ENCODE measurements at regions not wholly inside any gene's neighbourhood (a gene's known extent, or its start where the extent isn't known, plus 50 kb on each side); places are given as distances from the start of the nearest gene placed in this dataset.

DNA sequence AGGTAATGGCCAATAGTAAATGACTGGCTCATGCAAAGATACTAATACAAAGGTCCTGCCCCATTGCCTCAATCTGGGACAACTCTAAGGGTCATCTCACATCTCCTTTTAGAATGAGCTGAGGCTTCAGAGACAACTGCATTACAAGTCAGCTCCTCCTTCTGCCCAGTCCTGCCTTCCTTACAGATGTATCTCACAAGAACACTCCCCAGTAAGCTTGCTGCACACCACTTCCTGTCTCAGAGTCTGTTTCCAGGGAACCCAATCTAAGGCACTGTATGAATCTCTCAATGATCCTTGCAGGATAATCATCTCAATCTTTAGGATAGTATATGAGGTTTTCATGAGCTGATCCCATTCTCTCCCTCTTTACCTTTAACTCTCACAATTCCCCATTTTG is 57.8 kb upstream of the ZDHHC17 start (continued):
- TF ChIP-seq, protein P1, sequence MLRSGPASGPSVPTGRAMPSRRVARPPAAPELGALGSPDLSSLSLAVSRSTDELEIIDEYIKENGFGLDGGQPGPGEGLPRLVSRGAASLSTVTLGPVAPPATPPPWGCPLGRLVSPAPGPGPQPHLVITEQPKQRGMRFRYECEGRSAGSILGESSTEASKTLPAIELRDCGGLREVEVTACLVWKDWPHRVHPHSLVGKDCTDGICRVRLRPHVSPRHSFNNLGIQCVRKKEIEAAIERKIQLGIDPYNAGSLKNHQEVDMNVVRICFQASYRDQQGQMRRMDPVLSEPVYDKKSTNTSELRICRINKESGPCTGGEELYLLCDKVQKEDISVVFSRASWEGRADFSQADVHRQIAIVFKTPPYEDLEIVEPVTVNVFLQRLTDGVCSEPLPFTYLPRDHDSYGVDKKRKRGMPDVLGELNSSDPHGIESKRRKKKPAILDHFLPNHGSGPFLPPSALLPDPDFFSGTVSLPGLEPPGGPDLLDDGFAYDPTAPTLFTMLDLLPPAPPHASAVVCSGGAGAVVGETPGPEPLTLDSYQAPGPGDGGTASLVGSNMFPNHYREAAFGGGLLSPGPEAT (IDR thresholded peaks at IDR 0.05; ENCODE audit: low read depth) = no peak
- no peak for TF ChIP-seq BHLHE40 (IDR thresholded peaks at IDR 0.05; ENCODE audit: borderline replicate concordance in 1 of 2, low read depth in 2 of 2, low read length in 1 of 2)
- no peak for TF ChIP-seq MTA3 (IDR thresholded peaks at IDR 0.05; ENCODE audit: borderline replicate concordance, low read length)
- TF ChIP-seq STAT1 (conservative IDR thresholded peaks at IDR 0.05) = no peak
- TF ChIP-seq, protein P2, sequence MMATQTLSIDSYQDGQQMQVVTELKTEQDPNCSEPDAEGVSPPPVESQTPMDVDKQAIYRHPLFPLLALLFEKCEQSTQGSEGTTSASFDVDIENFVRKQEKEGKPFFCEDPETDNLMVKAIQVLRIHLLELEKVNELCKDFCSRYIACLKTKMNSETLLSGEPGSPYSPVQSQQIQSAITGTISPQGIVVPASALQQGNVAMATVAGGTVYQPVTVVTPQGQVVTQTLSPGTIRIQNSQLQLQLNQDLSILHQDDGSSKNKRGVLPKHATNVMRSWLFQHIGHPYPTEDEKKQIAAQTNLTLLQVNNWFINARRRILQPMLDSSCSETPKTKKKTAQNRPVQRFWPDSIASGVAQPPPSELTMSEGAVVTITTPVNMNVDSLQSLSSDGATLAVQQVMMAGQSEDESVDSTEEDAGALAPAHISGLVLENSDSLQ (IDR thresholded peaks at IDR 0.05) = no peak
- no peak for TF ChIP-seq CEBPB (IDR thresholded peaks at IDR 0.05; ENCODE audit: borderline replicate concordance in 1 of 2, low read depth in 2 of 2, low read length in 2 of 2)

GRCh38 chr12:76706761-76707160 is 57.2 kb upstream of the ZDHHC17 start:
- RAD21 ChIA-PET (ENCODE audit: unreplicated experiment) = no interaction called here
- Histone ChIP-seq H2AFZ (ENCODE audit: control insufficient read depth, low read depth, low read length) (no peak overlapping the region), H3K9ac (ENCODE audit: control insufficient read depth, insufficient read depth, low read length) (no peak overlapping the region), H3K4me2 (ENCODE audit: control insufficient read depth, insufficient read depth) (no peak overlapping the region), H3K4me3 (no peak overlapping the region), H3K27ac (ENCODE audit: control insufficient read depth, insufficient read depth) (no peak overlapping the region), H3K4me1 (ENCODE audit: control insufficient read depth, insufficient read depth, low read length) (no peaks in the 10 kb centered on the region), H3K36me3 (ENCODE audit: control insufficient read depth in 2 of 2, insufficient read depth in 2 of 2, low read length in 1 of 2) (no peaks in the 10 kb centered on the region), H3K9me3 (replicated peaks; ENCODE audit: control insufficient read depth, insufficient read depth, low read length) (no peaks in the 10 kb centered on the region), H4K20me1 (ENCODE audit: control insufficient read depth, insufficient read depth) (no peaks in the 10 kb centered on the region), H3K27me3 (replicated peaks in 1 of 2; ENCODE audit: control insufficient read depth in 2 of 2, insufficient read depth in 2 of 2, low read length in 1 of 2) (no peaks in the 10 kb centered on the region), H3K79me2 (ENCODE audit: control insufficient read depth, insufficient read depth, low read length) (no peaks in the 10 kb centered on the region)
- POLR2A ChIA-PET = no interaction called here
- in situ Hi-C loops (cut with MboI) = no loop called here
- CTCF ChIA-PET = no interaction called here
- intact Hi-C loops (cut with micrococcal nuclease; ENCODE audit: unreplicated experiment) = no loop called here
- DNase-seq (ENCODE audit: low read depth, low spot score) (no peak), ATAC-seq (no peak), FAIRE-seq (no peak)
- SMC1A ChIA-PET (ENCODE audit: uncharacterized antibody, unreplicated experiment) = no interaction called here
- no TSS peak for BruUV-seq (replicated peaks)
- TF ChIP-seq CTCF (IDR thresholded peaks at IDR 0.05 in 2 of 3, conservative IDR thresholded peaks at IDR 0.05 in 1 of 3; ENCODE audit: control insufficient read depth in 2 of 3, extremely low read depth in 1 of 3, insufficient read depth in 1 of 3, low read depth in 3 of 3, low read length in 3 of 3) = no peak
- TF ChIP-seq EED (IDR thresholded peaks at IDR 0.05; ENCODE audit: low read depth) = no peak
- no peak for TF ChIP-seq TCF12 (IDR thresholded peaks at IDR 0.05; ENCODE audit: low read depth, low read length)
- no peak for TF ChIP-seq SKIL (IDR thresholded peaks at IDR 0.05; ENCODE audit: low read depth, poor library complexity, severe bottlenecking)
- no peak for TF ChIP-seq GATAD2B (conservative IDR thresholded peaks at IDR 0.05; ENCODE audit: low read depth)
- no peak for TF ChIP-seq TAF1 (IDR thresholded peaks at IDR 0.05; ENCODE audit: borderline replicate concordance, low read depth, low read length)
- no peak for TF ChIP-seq IKZF2 (IDR thresholded peaks at IDR 0.05)
- TF ChIP-seq SREBF1 (IDR thresholded peaks at IDR 0.05; ENCODE audit: low read length) = no peak
- no peak for TF ChIP-seq POLR2AphosphoS5 (IDR thresholded peaks at IDR 0.05; ENCODE audit: low read length)
